Endothelial cell of umbilical vein (primary cell): ENCODE measurements at regions not wholly inside any gene's neighbourhood (a gene's known extent, or its start where the extent isn't known, plus 50 kb on each side); places are given as distances from the start of the nearest gene placed in this dataset.

Source experiments
- BruUV-seq: library from RNA; stranded (reverse); fragments of 400-500 nt; replicated peaks from 2 replicates; lab custom pipeline; 2021; lab: Mats Ljungman, UMichigan
- CTCF ChIA-PET: fragments of 300-600, 350-600 bp; sonication (Branson Sonifier 250); formaldehyde crosslinking; loops from one replicate; lab custom pipeline; 2021; ENCODE audit warnings: antibody characterized with exemption, inconsistent platforms; lab: Charles Lee
- POLR2A ChIA-PET: fragments of 300-600, 350-600 bp; sonication (Branson Sonifier 250); formaldehyde crosslinking; loops from one replicate; lab custom pipeline; 2021; ENCODE audit warnings: antibody characterized with exemption, inconsistent platforms; lab: Charles Lee
- DNase-seq: peaks from one replicate; pipeline ENCODE4 v3.0.0-alpha.2; 2011; ENCODE audit warnings: low read depth, low spot score
- FAIRE-seq: peaks from 2 replicates; lab custom pipeline; 2011; peaks lifted over from hg19 to GRCh38; lab: Jason Lieb, UNC
- H2AFZ ChIP-seq: 2 replicates; pipeline ENCODE4 v1.6.0; 2012; ENCODE audit warnings: low read depth, low read length, control low read depth, inconsistent platforms
- H3K27ac ChIP-seq: 2 replicates; pipeline ENCODE4 v1.5.1; 2011; ENCODE audit warnings: low read depth, mild to moderate bottlenecking, control low read depth, low read length, moderate library complexity; ENCODE audit not compliant: insufficient read depth
- H3K27me3 ChIP-seq, 2 experiments: 2 replicates each; pipeline versions ENCODE4 v1.6.0 to v1.6.1; 2011; ENCODE audit warnings: low read length in 2 of 2, mixed read lengths in 1 of 2; ENCODE audit not compliant: control insufficient read depth in 2 of 2, insufficient read depth in 2 of 2
- H3K36me3 ChIP-seq, 2 experiments: 2 replicates in 1 of 2; 3 replicates in 1 of 2; pipeline ENCODE4 v1.5.1; 2011; ENCODE audit warnings: low read length in 2 of 2, mild to moderate bottlenecking in 1 of 2, moderate library complexity in 1 of 2; ENCODE audit not compliant: control insufficient read depth in 2 of 2, insufficient read depth in 2 of 2; ENCODE audit errors: extremely low read depth in 1 of 2
- H3K4me1 ChIP-seq: 3 replicates; pipeline ENCODE4 v1.5.1; 2011; ENCODE audit warnings: mild to moderate bottlenecking, low read length; ENCODE audit not compliant: control insufficient read depth, insufficient read depth; ENCODE audit errors: extremely low read depth
- H3K4me2 ChIP-seq: 2 replicates; pipeline ENCODE4 v1.6.1; 2011; ENCODE audit warnings: low read length, control low read depth, mixed read lengths; ENCODE audit not compliant: insufficient read depth
- H3K4me3 ChIP-seq, 3 experiments: fragments of 200-600 bp in 1 of 3; sonication (generic), shearing (Covaris generic) in 1 of 3; replicated peaks in 1 of 3; 2 replicates each; pipeline ENCODE4 v1.5.1; 2011 to 2016; ENCODE audit warnings: control low read depth in 3 of 3, low read length in 3 of 3, mild to moderate bottlenecking in 2 of 3, inconsistent platforms in 1 of 3, low read depth in 1 of 3, moderate library complexity in 1 of 3; ENCODE audit not compliant: insufficient read depth in 1 of 3
- H3K79me2 ChIP-seq: 2 replicates; pipeline ENCODE4 v1.6.0; 2012; ENCODE audit warnings: low read length, inconsistent platforms; ENCODE audit not compliant: control insufficient read depth, insufficient read depth
- H3K9ac ChIP-seq: replicated peaks from 2 replicates; pipeline ENCODE3; 2011; ENCODE audit warnings: low read length, control low read depth; ENCODE audit not compliant: insufficient read depth; ENCODE audit errors: extremely low read depth
- H3K9me1 ChIP-seq: replicated peaks from 3 replicates; pipeline ENCODE4 v1.6.0; 2011; ENCODE audit warnings: mild to moderate bottlenecking, low read length; ENCODE audit not compliant: control insufficient read depth, insufficient read depth; ENCODE audit errors: extremely low read depth
- H3K9me3 ChIP-seq: replicated peaks from 2 replicates; pipeline ENCODE4 v1.5.1; 2012; ENCODE audit warnings: low read length, inconsistent platforms; ENCODE audit not compliant: control insufficient read depth, insufficient read depth
- H4K20me1 ChIP-seq: replicated peaks from 2 replicates; pipeline ENCODE3; 2011; ENCODE audit warnings: mild to moderate bottlenecking, low read length; ENCODE audit not compliant: control insufficient read depth, insufficient read depth; ENCODE audit errors: extremely low read depth
- CTCF ChIP-seq, 2 donors: IDR thresholded peaks; 1 replicate in 1 of 2; 2 replicates in 1 of 2; pipeline ENCODE4 v1.5.1; 2011; ENCODE audit warnings: low read length in 2 of 2, mild to moderate bottlenecking in 2 of 2, moderate library complexity in 2 of 2, control low read depth in 1 of 2, inconsistent platforms in 1 of 2, low read depth in 1 of 2; ENCODE audit not compliant: insufficient read depth in 1 of 2; ENCODE audit errors: extremely low read depth in 1 of 2
- EZH2 ChIP-seq: IDR thresholded peaks from 2 replicates; pipeline ENCODE4 v1.6.1; 2012; ENCODE audit warnings: borderline replicate concordance, low read depth, mild to moderate bottlenecking, moderate library complexity, low read length, inconsistent platforms; ENCODE audit not compliant: severe bottlenecking
- FOS ChIP-seq: IDR thresholded peaks from 2 replicates; pipeline ENCODE4 v1.6.1; 2011; ENCODE audit warnings: mild to moderate bottlenecking, low read length, moderate library complexity, borderline replicate concordance; ENCODE audit not compliant: insufficient read depth
- GATA2 ChIP-seq: IDR thresholded peaks from 2 replicates; pipeline ENCODE4 v1.7.0; 2011; ENCODE audit warnings: low read depth, mild to moderate bottlenecking, moderate library complexity, mixed read lengths, low read length; ENCODE audit not compliant: insufficient read length, insufficient read depth
- JUN ChIP-seq: IDR thresholded peaks from 2 replicates; pipeline ENCODE4 v1.6.1; 2011; ENCODE audit warnings: borderline replicate concordance, low read depth; ENCODE audit not compliant: insufficient read length, insufficient read depth
- MAX ChIP-seq: IDR thresholded peaks from 2 replicates; pipeline ENCODE4 v1.6.1; 2011; ENCODE audit not compliant: insufficient read depth, insufficient read length
- MYC ChIP-seq: IDR thresholded peaks from one replicate; pipeline ENCODE4 v1.6.1; 2011; ENCODE audit warnings: mild to moderate bottlenecking, low read depth, low read length
- POLR2A ChIP-seq: IDR thresholded peaks from 2 replicates; pipeline ENCODE4 v1.6.1; 2012; ENCODE audit warnings: low read depth, mild to moderate bottlenecking, control low read depth, low read length
- POLR2AphosphoS5 ChIP-seq: IDR thresholded peaks from 2 replicates; pipeline ENCODE4 v1.6.1; 2012; ENCODE audit warnings: low read depth, mild to moderate bottlenecking, control low read depth, low read length, moderate library complexity; ENCODE audit not compliant: insufficient read depth
- dilution Hi-C: fragments of 300-500 bp; cut with MboI; formaldehyde crosslinking; loops from one replicate; pipeline ENCODE4 v1.15.0; 2019; ENCODE audit warnings: low sequenced_read_pairs; ENCODE audit not compliant: extremely low pct_ligation_motif_present
- intact Hi-C: fragments of 100-400 bp; cut with micrococcal nuclease; formaldehyde crosslinking; loops from one replicate; pipeline ENCODE4 v1.10.0; 2022

GRCh38 chr9:134563397-134563796 is 78.2 kb upstream of the COL5A1 start:
- no peak overlapping the region for H3K27ac ChIP-seq
- dilution Hi-C loops: no loop called here
- H3K79me2 ChIP-seq: no peaks in the 10 kb centered on the region
- TF ChIP-seq POLR2AphosphoS5 (no peak), CTCF (IDR thresholded peaks at IDR 0.05; ENCODE audit: extremely low read depth in 1 of 2, insufficient read depth in 1 of 2, low read depth in 1 of 2, low read length in 2 of 2) (no peak), EZH2 (no peak), GATA2 (no peak), FOS (no peak), MYC (no peak), JUN (no peak), MAX (no peak), POLR2A (no peak)
- DNase-seq (no peak), FAIRE-seq (no peak)
- no peak overlapping the region for H3K9ac ChIP-seq
- H4K20me1 ChIP-seq: no peaks in the 10 kb centered on the region
- no TSS peak for BruUV-seq
- H3K36me3 ChIP-seq: no peaks in the 10 kb centered on the region
- no peak overlapping the region for H3K4me2 ChIP-seq
- no peaks in the 10 kb centered on the region for H3K9me1 ChIP-seq
- POLR2A ChIA-PET: no interaction called here
- CTCF ChIA-PET: no interaction called here
- H3K9me3 ChIP-seq: no peaks in the 10 kb centered on the region
- H3K27me3 ChIP-seq: peaks cover 0 to 3% of the 10 kb centered on the region in 2 experiments
- H2AFZ ChIP-seq: no peak overlapping the region
- H3K4me1 ChIP-seq: peaks cover 2% of the 10 kb centered on the region
- intact Hi-C loops: no loop called here
- no peak overlapping the region for H3K4me3 ChIP-seq
